ENCODE measurements at regions not wholly inside any gene's neighbourhood (a gene's known extent, or its start where the extent isn't known, plus 50 kb on each side); places are given as distances from the start of the nearest gene placed in this dataset.
"Not testable (repeated sequence)": the region's sequence is repeated elsewhere in the genome, so short reads cannot be mapped to it uniquely, and the experiment has no call there.

DNA sequence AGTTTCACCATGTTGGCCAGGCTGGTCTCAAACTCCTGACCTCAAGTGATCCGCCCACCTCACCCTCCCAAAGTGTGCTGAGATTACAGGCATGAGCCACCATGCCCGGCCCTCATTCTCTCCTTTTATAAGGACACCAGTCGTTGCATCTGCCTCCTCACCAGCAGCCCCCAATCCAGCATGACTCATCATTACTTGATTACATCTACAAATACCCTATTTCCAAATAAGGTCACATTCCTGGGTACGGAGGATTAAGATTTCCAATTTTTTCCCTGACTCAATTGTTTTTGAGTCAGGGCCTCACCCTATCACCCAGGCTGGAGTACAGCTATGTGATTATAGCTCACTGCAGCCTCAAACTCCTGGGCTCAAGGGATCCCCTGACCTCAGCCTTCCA, 49.8 kb upstream of the DEFB108B start:
- not testable (repeated sequence) for TF ChIP-seq CTCF (conservative IDR thresholded peaks at IDR 0.05); EZH2 (IDR thresholded peaks at IDR 0.05; ENCODE audit: low read depth)

Data from PC-9 (cell line).